Activated naive CD4-positive, alpha-beta T cell treated with anti-CD3 and anti-CD28 coated beads, Interleukin-2, amount 10 ng/mL, durations not matched to agents 7 days and 5 days (primary cell): ENCODE measurements at regions not wholly inside any gene's neighbourhood (a gene's known extent, or its start where the extent isn't known, plus 50 kb on each side); places are given as distances from the start of the nearest gene placed in this dataset.
A peak's percentile ranks its signal among the peaks of the same experiment; 100 is the strongest.

Experiments used
- CTCF ChIA-PET: fragments of 350-600 bp; sonication (Branson Sonifier 250); formaldehyde crosslinking; loops from one replicate; lab custom pipeline; 2021; ENCODE audit warnings: antibody characterized with exemption; lab: Charles Lee
- DNase-seq: peaks from one replicate; pipeline ENCODE4 v3.0.0-alpha.2; 2020
- H3K27ac Mint-ChIP-seq: one replicate; pipeline ENCODE4 v1.8.0; 2021; ENCODE audit warnings: mild to moderate bottlenecking, moderate library complexity, mixed read lengths
- H3K27me3 Mint-ChIP-seq: one replicate; pipeline ENCODE4 v1.8.0; 2021; ENCODE audit warnings: mild to moderate bottlenecking, mixed read lengths
- H3K36me3 Mint-ChIP-seq: one replicate; pipeline ENCODE4 v1.8.0; 2021; ENCODE audit warnings: mixed read lengths
- H3K4me1 Mint-ChIP-seq: one replicate; pipeline ENCODE4 v1.8.0; 2021; ENCODE audit warnings: mixed read lengths
- H3K4me3 Mint-ChIP-seq: one replicate; pipeline ENCODE4 v1.8.0; 2021; ENCODE audit warnings: mild to moderate bottlenecking, moderate library complexity, mixed read lengths
- H3K9me3 Mint-ChIP-seq: one replicate; pipeline ENCODE4 v1.8.0; 2021; ENCODE audit warnings: mixed read lengths

DNA sequence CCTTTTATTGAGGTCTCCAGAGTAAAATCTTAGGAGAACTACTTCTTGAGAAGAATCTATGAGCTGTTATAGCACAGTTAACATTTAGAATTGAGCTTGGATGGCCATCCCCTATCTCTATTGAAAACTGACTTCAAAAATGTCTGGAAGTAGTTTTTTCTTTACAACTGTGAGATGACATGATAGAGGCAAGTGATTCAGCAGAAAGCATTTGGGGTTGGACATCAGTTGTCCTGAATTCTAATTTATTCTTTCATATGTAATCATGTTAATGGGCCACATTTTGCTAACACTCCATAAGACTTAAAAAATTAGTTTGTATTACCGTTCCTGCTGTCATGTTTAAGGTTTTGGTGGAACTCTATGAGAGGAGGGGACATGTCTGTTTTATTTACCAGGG lies 237.0 kb upstream of the SLC14A2 start:
- no peaks in the 10 kb centered on the region for H3K9me3 Mint-ChIP-seq
- no peak overlapping the region for H3K27ac Mint-ChIP-seq
- H3K36me3 Mint-ChIP-seq, result no peaks in the 10 kb centered on the region
- H3K4me3 Mint-ChIP-seq, result no peak overlapping the region
- no peak for DNase-seq
- H3K27me3 Mint-ChIP-seq, result peaks cover 4% of the 10 kb centered on the region
- H3K4me1 Mint-ChIP-seq, result no peaks in the 10 kb centered on the region
- CTCF ChIA-PET, result no interaction called here

DNA sequence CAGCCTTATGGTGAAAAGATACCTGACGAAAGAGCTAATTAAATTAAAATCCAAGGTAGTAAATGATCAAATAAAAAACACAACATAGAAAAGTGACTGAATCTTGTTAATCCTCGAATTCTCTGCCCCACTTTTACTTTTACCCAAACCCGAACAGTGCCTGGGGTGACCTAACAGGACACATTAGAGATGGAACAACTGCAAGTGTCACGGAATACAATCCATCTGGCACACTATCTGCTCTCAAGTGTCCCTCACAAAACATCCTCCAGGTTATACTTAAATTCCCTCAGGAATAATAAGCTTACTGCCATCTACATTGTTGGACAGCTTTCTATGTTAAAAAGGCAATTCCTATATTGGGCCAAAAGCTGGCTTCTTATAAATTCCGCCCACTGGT lies 236.3 kb upstream of the SLC14A2 start:
- DNase-seq, result no peak
- peaks cover 4% of the 10 kb centered on the region for H3K27me3 Mint-ChIP-seq
- no peaks in the 10 kb centered on the region for H3K9me3 Mint-ChIP-seq
- CTCF ChIA-PET, result no interaction called here
- H3K27ac Mint-ChIP-seq, result no peak overlapping the region
- H3K36me3 Mint-ChIP-seq, result no peaks in the 10 kb centered on the region
- no peak overlapping the region for H3K4me3 Mint-ChIP-seq
- no peaks in the 10 kb centered on the region for H3K4me1 Mint-ChIP-seq

DNA sequence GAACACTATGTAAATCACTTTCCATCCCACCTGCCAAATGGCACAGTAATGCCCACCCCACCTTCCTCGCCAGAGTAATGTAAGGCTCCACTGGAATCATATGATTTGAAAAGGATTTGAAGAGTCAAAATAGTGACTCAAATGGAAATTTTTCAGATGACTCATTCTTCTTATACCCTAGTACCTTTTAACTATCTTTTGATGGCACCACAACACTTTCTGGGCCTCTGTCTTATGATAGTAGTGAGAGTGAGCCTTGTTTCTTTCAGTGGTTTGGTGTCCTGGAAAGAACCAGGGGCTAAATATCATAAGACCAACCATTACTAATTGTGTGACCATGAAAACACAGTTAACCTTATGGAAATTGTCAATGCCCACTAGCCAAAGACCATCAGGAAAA lies 235.4 kb upstream of the SLC14A2 start:
- DNase-seq, result no peak
- CTCF ChIA-PET, result no interaction called here
- H3K27me3 Mint-ChIP-seq, result peaks cover 7% of the 10 kb centered on the region

DNA sequence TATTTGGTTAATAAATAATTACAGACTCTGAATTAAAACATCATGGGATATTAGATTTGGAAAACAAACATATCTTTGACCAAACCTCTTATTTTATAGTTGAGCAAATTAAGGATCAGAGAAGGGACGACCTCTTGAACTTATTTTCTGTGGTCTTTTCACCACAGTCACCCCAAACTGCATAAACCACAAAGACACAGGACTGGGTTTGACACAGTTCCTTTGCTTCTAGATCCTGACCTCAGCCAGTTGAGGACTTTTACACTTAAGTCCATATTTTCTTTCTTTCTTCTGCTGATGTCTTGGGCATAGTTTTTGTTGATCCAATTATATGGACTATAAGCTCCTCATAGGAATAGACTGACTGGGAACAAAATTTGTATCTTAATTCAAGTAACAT lies 234.0 kb upstream of the SLC14A2 start:
- CTCF ChIA-PET, result interaction anchor here (1.1 kb wide), 1 partner anchor 168 kb away, joined by 3 read pairs; no protein-coding TSS in a partner anchor
- H3K9me3 Mint-ChIP-seq, result no peaks in the 10 kb centered on the region
- no peak for DNase-seq
- H3K27ac Mint-ChIP-seq, result no peak overlapping the region
- H3K36me3 Mint-ChIP-seq, result no peaks in the 10 kb centered on the region
- H3K4me1 Mint-ChIP-seq, result no peaks in the 10 kb centered on the region
- peaks cover 7% of the 10 kb centered on the region for H3K27me3 Mint-ChIP-seq
- H3K4me3 Mint-ChIP-seq, result no peak overlapping the region

More for the DNA sequence above, 235.4 kb upstream of the SLC14A2 start:
- no peaks in the 10 kb centered on the region for H3K9me3 Mint-ChIP-seq
- H3K36me3 Mint-ChIP-seq, result no peaks in the 10 kb centered on the region
- no peaks in the 10 kb centered on the region for H3K4me1 Mint-ChIP-seq
- H3K27ac Mint-ChIP-seq, result no peak overlapping the region
- no peak overlapping the region for H3K4me3 Mint-ChIP-seq

DNA sequence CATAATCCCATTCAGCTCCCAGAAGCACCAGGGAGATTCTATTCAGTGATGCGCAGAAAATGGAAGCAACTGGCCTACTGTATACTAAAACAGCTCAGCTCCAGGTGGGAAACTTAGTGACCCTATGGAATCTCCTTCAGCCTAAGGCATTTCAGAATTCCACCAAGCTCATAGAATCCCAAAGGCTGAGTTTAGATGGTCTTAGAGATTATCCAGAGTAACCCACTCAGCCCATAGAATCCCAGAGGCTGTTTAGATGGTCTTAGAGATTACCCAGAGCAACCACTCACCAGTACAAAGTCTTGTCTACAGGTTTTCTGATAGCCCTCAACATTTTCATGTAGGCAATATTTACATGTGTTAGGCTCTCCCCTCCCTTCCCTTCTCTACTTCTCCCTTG lies 232.0 kb upstream of the SLC14A2 start:
- Mint-ChIP-seq H3K9me3 (no peaks in the 10 kb centered on the region), H3K27me3 (peaks cover 4% of the 10 kb centered on the region), H3K4me3 (no peak overlapping the region), H3K36me3 (no peaks in the 10 kb centered on the region), H3K4me1 (no peaks in the 10 kb centered on the region), H3K27ac (no peak overlapping the region)
- CTCF ChIA-PET, result no interaction called here
- no peak for DNase-seq

DNA sequence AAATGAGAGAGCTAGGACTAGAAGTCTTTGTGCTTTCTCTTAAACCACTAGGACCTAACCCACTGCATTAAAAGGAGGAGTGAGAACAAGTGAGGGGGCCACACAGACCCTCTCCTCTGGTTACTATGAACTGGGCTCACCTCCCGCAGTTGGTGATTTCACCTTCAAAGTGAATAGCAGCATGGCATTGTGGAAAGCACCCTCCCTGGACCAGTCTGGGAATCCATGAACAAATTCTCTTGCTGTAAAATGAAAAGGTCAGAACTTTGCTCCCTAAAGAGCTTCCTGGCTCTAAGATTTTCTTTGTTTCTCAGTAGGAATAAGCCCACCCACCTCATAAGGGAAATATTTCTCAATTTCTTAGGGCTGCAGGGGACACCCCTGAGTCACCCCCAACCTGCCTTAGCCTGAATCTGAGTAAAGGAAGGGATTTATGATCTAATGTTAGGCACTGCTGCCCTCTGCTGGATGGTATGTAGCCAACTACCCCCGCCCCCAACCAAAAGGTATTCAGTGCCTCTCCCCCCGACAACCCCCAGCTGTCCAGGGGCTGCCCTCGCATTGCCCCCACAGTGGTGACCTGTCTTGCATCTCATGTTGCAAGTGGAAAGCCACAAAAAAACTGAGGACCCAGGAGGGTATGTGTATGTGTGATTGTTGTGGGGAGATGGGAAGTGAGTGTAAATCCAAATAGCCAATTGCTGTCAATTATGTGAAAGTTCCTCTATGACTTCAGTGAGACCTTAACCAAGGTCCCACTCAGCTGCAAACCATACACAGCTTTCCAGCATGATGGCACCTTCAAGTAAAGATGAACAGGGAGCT lies 230.9 kb upstream of the SLC14A2 start:
- no peaks in the 10 kb centered on the region for H3K4me1 Mint-ChIP-seq
- no peak overlapping the region for H3K4me3 Mint-ChIP-seq
- H3K36me3 Mint-ChIP-seq, result no peaks in the 10 kb centered on the region
- CTCF ChIA-PET, result interaction anchor here (0.9 to 3.2 kb wide), 11 partner anchors 9 to 1815 kb away, joined by 3 to 14 read pairs (median 5); no protein-coding TSS in a partner anchor
- H3K27ac Mint-ChIP-seq, result no peak overlapping the region
- DNase-seq, result peak; percentile 50
- H3K27me3 Mint-ChIP-seq, result peaks cover 4% of the 10 kb centered on the region
- no peaks in the 10 kb centered on the region for H3K9me3 Mint-ChIP-seq

DNA sequence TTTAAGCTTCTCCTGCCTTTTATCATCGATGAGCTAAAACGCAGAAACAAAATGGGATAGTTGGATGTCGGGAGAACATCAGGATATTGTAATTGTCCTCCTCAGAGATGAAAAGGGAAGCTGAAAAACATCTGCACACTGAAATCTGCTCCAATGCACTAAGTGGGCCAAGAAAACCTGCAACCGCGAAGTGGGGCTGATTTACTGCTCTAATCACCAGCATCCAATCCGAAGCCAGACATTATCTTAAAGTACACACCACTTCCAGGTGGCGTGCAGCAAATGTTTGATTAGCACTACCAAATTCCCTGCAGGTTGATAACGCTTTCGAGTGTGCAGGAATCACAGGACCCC lies 230.3 kb upstream of the SLC14A2 start:
- Mint-ChIP-seq H3K4me1 (no peaks in the 10 kb centered on the region), H3K27ac (no peak overlapping the region), H3K27me3 (peaks cover 4% of the 10 kb centered on the region), H3K9me3 (no peaks in the 10 kb centered on the region), H3K36me3 (no peaks in the 10 kb centered on the region), H3K4me3 (no peak overlapping the region)
- CTCF ChIA-PET, result interaction anchor here (0.9 to 3.2 kb wide), 10 partner anchors 9 to 1816 kb away, joined by 3 to 14 read pairs (median 5); no protein-coding TSS in a partner anchor
- DNase-seq, result no peak

DNA sequence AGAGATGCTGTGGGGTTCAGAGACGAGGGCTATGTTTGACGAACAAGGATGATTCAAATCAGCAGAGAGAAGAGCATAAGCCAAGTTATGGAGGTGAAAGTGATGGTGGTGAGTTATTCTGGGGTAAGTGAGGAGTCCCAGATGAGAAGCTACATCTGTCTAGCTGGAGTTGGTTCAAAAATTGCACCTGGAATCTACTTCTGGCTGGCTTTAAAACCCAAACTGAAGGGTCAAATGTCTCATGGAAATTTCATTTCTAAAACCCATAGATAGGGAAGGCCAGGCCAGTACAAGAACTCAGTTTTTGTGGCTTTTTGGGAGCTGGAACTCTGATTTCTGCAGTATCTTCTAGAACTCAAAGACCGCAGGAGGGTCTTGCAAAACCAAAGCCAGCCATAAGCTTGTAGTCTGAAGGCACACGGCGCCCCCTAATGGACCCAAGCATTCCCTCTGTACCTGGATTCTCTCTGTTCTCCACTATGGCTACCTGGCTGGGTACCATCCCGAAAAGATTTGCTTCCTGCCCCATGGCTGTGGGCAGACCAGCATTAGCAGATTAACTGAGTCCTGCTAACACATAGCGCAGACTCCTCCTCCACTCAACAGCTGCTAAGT lies 229.1 kb upstream of the SLC14A2 start:
- H3K4me3 Mint-ChIP-seq, result no peak overlapping the region
- peaks cover 4% of the 10 kb centered on the region for H3K27me3 Mint-ChIP-seq
- no peak overlapping the region for H3K27ac Mint-ChIP-seq
- H3K9me3 Mint-ChIP-seq, result no peaks in the 10 kb centered on the region
- DNase-seq, result no peak
- H3K36me3 Mint-ChIP-seq, result no peaks in the 10 kb centered on the region
- no peaks in the 10 kb centered on the region for H3K4me1 Mint-ChIP-seq
- CTCF ChIA-PET, result interaction anchor here (1.1 to 3.2 kb wide), 5 partner anchors 11 to 1767 kb away, joined by 3 to 14 read pairs (median 4); no protein-coding TSS in a partner anchor

DNA sequence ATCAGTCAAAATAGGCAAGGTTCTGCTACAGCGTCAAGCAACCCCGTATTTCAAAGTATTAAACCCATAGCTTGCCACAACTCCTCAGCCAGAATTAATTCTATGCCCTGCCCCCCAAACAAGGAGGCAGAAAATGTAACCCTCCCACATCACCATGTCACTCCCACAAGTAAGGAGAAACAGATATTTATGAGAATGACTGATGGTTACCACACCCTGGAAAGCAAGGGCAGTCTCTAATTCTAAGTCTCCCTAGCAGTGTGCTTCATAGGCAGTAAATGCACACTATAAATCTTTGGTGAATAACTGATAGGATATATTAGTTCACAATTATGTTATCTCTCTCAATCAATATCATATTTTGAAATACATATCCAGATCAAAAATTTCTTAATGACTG lies 228.0 kb upstream of the SLC14A2 start:
- CTCF ChIA-PET, result no interaction called here
- H3K4me1 Mint-ChIP-seq, result no peaks in the 10 kb centered on the region
- H3K4me3 Mint-ChIP-seq, result no peak overlapping the region
- H3K27me3 Mint-ChIP-seq, result peaks cover 4% of the 10 kb centered on the region
- no peaks in the 10 kb centered on the region for H3K9me3 Mint-ChIP-seq
- no peak for DNase-seq
- H3K27ac Mint-ChIP-seq, result no peak overlapping the region
- H3K36me3 Mint-ChIP-seq, result no peaks in the 10 kb centered on the region

DNA sequence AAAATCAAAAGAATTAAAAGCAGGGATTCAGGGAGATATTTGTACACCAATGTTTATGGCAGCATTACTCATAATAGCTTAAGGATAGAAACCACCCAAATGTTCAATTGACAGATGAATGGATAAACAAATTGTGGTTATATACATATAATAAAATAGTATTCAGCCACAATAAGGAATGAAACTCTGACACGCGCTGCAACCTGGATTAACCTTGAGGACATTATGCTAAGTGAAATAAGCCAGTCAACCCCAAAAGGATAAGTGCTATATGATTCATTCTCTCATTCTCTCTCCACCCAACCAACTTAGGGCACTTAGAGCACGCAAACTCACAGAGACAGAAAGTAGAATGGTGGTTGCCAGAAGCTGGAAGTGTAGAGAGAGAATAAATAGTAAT lies 216.8 kb upstream of the SLC14A2 start:
- CTCF ChIA-PET, result no interaction called here
- Mint-ChIP-seq H3K4me3 (no peak overlapping the region), H3K27me3 (no peaks in the 10 kb centered on the region), H3K27ac (no peak overlapping the region), H3K9me3 (no peaks in the 10 kb centered on the region), H3K36me3 (no peaks in the 10 kb centered on the region), H3K4me1 (no peaks in the 10 kb centered on the region)
- DNase-seq, result no peak

DNA sequence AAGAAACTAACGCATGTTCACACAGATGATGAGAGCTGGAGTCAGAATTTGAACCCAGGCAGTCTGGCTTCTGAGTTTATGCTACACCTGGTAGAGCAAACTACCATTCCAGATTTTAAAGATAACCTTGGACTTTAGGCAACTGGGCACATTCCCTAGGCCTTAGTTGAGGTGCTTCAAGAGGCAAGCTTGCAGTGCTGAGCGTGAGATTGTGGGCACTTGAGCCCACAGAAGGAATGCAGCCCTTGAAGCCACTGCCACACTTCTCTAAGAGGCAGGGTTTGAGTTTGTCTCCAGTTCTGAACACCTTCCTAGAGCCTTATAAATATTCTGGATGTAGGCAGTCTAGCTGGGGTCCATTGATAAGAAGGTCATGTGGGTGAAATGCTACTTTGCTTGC lies 216.1 kb upstream of the SLC14A2 start:
- H3K4me3 Mint-ChIP-seq, result no peak overlapping the region
- H3K27ac Mint-ChIP-seq, result no peak overlapping the region
- no peaks in the 10 kb centered on the region for H3K4me1 Mint-ChIP-seq
- H3K9me3 Mint-ChIP-seq, result no peaks in the 10 kb centered on the region
- CTCF ChIA-PET, result no interaction called here
- H3K36me3 Mint-ChIP-seq, result no peaks in the 10 kb centered on the region
- H3K27me3 Mint-ChIP-seq, result no peaks in the 10 kb centered on the region
- no peak for DNase-seq

DNA sequence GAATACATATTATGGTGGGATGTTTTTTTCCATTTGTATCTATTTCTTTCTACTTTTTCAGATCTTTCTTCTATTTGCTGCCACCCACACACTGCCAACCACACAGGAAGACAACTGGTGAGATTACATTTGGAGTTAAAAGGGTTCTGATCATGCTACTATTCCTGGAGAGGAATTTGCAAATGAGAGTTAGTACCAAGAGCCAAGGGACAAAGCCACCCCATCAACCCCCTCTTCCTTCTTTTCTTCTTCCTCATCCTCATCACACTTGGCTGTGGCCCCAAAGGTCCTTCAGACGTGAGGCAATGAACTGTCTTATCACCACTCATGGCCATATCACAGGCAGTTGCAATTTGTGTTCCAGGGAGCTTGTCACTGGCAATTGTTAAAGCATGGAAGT lies 215.6 kb upstream of the SLC14A2 start:
- no peaks in the 10 kb centered on the region for H3K9me3 Mint-ChIP-seq
- CTCF ChIA-PET, result no interaction called here
- no peak overlapping the region for H3K27ac Mint-ChIP-seq
- no peaks in the 10 kb centered on the region for H3K27me3 Mint-ChIP-seq
- DNase-seq, result no peak
- no peak overlapping the region for H3K4me3 Mint-ChIP-seq
- no peaks in the 10 kb centered on the region for H3K36me3 Mint-ChIP-seq
- no peaks in the 10 kb centered on the region for H3K4me1 Mint-ChIP-seq

DNA sequence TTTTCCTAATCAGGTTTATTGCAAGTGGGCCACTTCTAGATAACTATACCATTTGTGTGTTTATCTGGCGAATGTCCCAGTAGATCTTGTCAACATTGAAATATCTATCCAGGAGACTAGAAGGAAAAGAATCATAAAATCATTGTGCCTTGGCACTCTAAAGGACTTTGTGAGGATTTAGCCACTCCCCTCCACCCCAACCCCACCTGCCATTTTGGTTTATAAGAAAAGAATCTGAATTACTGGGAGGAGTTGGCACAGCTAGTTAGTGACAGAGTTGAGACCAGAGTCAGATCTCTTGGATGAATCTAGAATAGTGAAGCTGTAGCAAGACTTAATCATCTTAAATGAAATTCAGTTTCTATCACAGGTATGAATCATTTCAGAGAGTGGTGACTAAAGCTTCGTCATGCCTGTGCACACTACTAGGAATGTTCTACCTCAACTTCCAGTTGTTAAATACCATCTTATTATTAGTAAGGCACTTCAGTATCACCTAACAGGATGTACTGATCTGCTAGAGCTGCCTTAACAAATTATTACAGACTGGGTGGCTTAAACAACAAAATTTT lies 212.7 kb upstream of the SLC14A2 start:
- Mint-ChIP-seq H3K4me1 (no peaks in the 10 kb centered on the region), H3K27me3 (no peaks in the 10 kb centered on the region), H3K36me3 (no peaks in the 10 kb centered on the region), H3K27ac (no peak overlapping the region), H3K4me3 (no peak overlapping the region), H3K9me3 (no peaks in the 10 kb centered on the region)
- CTCF ChIA-PET, result no interaction called here
- DNase-seq, result no peak

DNA sequence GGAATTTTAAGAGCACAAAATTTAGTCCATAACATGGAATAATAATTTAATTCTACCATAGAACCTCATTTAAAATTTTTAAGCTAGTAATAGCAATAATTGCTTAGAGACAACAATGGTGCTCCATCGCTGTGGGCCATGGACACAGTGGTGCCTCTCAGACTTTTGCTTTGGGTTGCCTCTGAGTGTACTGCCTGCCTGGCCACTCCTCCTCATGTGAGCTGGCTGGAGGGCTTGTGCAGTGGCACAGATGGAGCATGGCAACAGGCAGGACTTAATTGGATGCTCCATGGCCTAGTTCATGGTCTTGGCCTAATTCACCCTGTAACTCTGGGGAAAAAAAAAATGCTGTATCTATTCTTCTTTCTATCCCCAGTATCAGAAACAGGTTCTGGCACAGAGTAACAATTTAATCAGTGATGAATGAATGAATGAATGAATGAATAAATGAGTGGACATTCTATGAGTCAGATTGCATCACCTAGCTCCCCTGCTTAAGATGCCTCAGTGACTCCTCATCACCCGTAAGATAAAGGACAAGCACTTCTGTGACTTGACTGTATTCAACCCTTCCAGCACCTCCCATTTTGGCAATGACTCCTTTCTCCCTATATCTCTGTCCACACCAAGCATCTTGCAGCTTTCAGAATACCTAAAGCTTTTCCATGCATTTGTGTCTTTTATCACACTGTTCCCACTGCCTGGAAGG lies 211.8 kb upstream of the SLC14A2 start:
- no peaks in the 10 kb centered on the region for H3K27me3 Mint-ChIP-seq

More for the DNA sequence above, 211.8 kb upstream of the SLC14A2 start:
- CTCF ChIA-PET, result no interaction called here
- Mint-ChIP-seq H3K4me3 (no peak overlapping the region), H3K27ac (no peak overlapping the region), H3K36me3 (no peaks in the 10 kb centered on the region), H3K4me1 (no peaks in the 10 kb centered on the region), H3K9me3 (no peaks in the 10 kb centered on the region)
- DNase-seq, result no peak
